CD14-positive monocyte (primary cell): ENCODE measurements at regions not wholly inside any gene's neighbourhood (a gene's known extent, or its start where the extent isn't known, plus 50 kb on each side); places are given as distances from the start of the nearest gene placed in this dataset.
"Not testable (repeated sequence)": the region's sequence is repeated elsewhere in the genome, so short reads cannot be mapped to it uniquely, and the experiment has no call there.

ENCODE experiments used
- DNase-seq, 3 donors: peaks; one replicate each; pipeline ENCODE4 v3.0.0-alpha.2; 2011 to 2022
- H2AFZ ChIP-seq: 2 replicates; pipeline ENCODE4 v1.6.0; 2012; ENCODE audit warnings: mild to moderate bottlenecking, low read depth, low read length, inconsistent platforms; ENCODE audit not compliant: insufficient read depth, poor library complexity, severe bottlenecking
- H3K27ac ChIP-seq, 2 donors: 1 replicate in 1 of 2; 2 replicates in 1 of 2; pipeline ENCODE4 v1.5.1; 2012 to 2013; ENCODE audit warnings: low read length in 2 of 2, control low read depth in 1 of 2, inconsistent platforms in 1 of 2, low read depth in 1 of 2, mild to moderate bottlenecking in 1 of 2
- H3K27me3 ChIP-seq, 2 donors: one replicate each; pipeline versions ENCODE4 v1.6.0 to v1.6.1; 2011 to 2013; ENCODE audit warnings: low read length in 2 of 2; ENCODE audit not compliant: control insufficient read depth in 2 of 2, insufficient read depth in 2 of 2
- H3K36me3 ChIP-seq, 2 donors: replicated peaks in 1 of 2; 1 replicate in 1 of 2; 2 replicates in 1 of 2; pipeline versions ENCODE4 v1.5.1 to v1.6.1; 2012 to 2013; ENCODE audit warnings: low read length in 2 of 2, control low read depth in 1 of 2, inconsistent platforms in 1 of 2, mild to moderate bottlenecking in 1 of 2; ENCODE audit not compliant: insufficient read depth in 2 of 2, control insufficient read depth in 1 of 2
- H3K4me1 ChIP-seq, 2 donors: 1 replicate in 1 of 2; 2 replicates in 1 of 2; pipeline versions ENCODE4 v1.5.1 to v1.6.1; 2012 to 2013; ENCODE audit warnings: low read length in 2 of 2, control low read depth in 1 of 2, inconsistent platforms in 1 of 2, mild to moderate bottlenecking in 1 of 2, moderate library complexity in 1 of 2; ENCODE audit not compliant: insufficient read depth in 2 of 2, control insufficient read depth in 1 of 2
- H3K4me2 ChIP-seq: replicated peaks from 2 replicates; pipeline ENCODE3; 2012; ENCODE audit warnings: low read length, moderate library complexity, mild to moderate bottlenecking; ENCODE audit not compliant: poor library complexity, severe bottlenecking; ENCODE audit errors: extremely low read depth
- H3K4me3 ChIP-seq, 3 experiments: fragments of 200-600 bp in 1 of 3; sonication (generic) in 1 of 3; replicated peaks in 1 of 3; 1 replicate in 2 of 3; 2 replicates in 1 of 3; pipeline ENCODE4 v1.5.1; 2011 to 2013; ENCODE audit warnings: low read length in 3 of 3, mild to moderate bottlenecking in 3 of 3, control low read depth in 2 of 3, low read depth in 2 of 3, inconsistent platforms in 1 of 3, moderate library complexity in 1 of 3
- H3K79me2 ChIP-seq: 2 replicates; pipeline ENCODE4 v1.6.0; 2012; ENCODE audit warnings: mild to moderate bottlenecking, control low read depth, inconsistent platforms, low read length, moderate library complexity; ENCODE audit not compliant: insufficient read depth
- H3K9ac ChIP-seq: 2 replicates; pipeline ENCODE4 v1.6.0; 2017; ENCODE audit warnings: low read length, mild to moderate bottlenecking; ENCODE audit not compliant: insufficient read depth, poor library complexity, severe bottlenecking
- H3K9me3 ChIP-seq, 2 donors: replicated peaks in 1 of 2; 1 replicate in 1 of 2; 2 replicates in 1 of 2; pipeline versions ENCODE4 v1.5.1 to v1.6.1; 2012 to 2013; ENCODE audit warnings: low read length in 2 of 2, control low read depth in 1 of 2; ENCODE audit not compliant: control insufficient read depth in 1 of 2, insufficient read depth in 1 of 2
- H4K20me1 ChIP-seq: 2 replicates; pipeline ENCODE4 v1.6.0; 2012; ENCODE audit warnings: mild to moderate bottlenecking, low read length, control low read depth, moderate library complexity; ENCODE audit not compliant: insufficient read depth
- H3K27ac Mint-ChIP-seq, 7 donors: one replicate each; pipeline ENCODE4 v1.8.0; 2020; ENCODE audit warnings: mild to moderate bottlenecking in 7 of 7, mixed read lengths in 7 of 7, moderate library complexity in 6 of 7, inconsistent platforms in 2 of 7
- H3K27me3 Mint-ChIP-seq, 3 donors: one replicate each; pipeline ENCODE4 v1.8.0; 2021 to 2022; ENCODE audit warnings: low read depth in 3 of 3, mild to moderate bottlenecking in 3 of 3, mixed read lengths in 3 of 3, moderate library complexity in 3 of 3, inconsistent platforms in 1 of 3
- H3K36me3 Mint-ChIP-seq, 2 donors: one replicate each; pipeline ENCODE4 v1.8.0; 2020; ENCODE audit warnings: mixed read lengths in 2 of 2, inconsistent platforms in 1 of 2, mild to moderate bottlenecking in 1 of 2
- H3K4me1 Mint-ChIP-seq: one replicate; pipeline ENCODE4 v1.8.0; 2020; ENCODE audit warnings: mild to moderate bottlenecking, mixed read lengths
- H3K4me3 Mint-ChIP-seq, 2 donors: one replicate each; pipeline ENCODE4 v1.8.0; 2020; ENCODE audit warnings: mild to moderate bottlenecking in 2 of 2, mixed read lengths in 2 of 2, moderate library complexity in 1 of 2
- H3K9me3 Mint-ChIP-seq, 7 donors: one replicate each; pipeline ENCODE4 v1.8.0; 2020 to 2022; ENCODE audit warnings: mixed read lengths in 7 of 7, mild to moderate bottlenecking in 6 of 7, moderate library complexity in 6 of 7, inconsistent platforms in 2 of 7
- CTCF ChIP-seq: fragments of 200-600 bp; IDR thresholded peaks from one replicate; pipeline ENCODE4 v1.8.0; 2022; ENCODE audit warnings: antibody characterized with exemption, mild to moderate bottlenecking
- whole genome bisulfite sequencing: methylation state at CpG from one replicate; pipeline ENCODE4 v1.1.5; 2013; ENCODE audit warnings: missing lambda C conversion rate; ENCODE audit not compliant: insufficient coverage; 5-methylcytosine and 5-hydroxymethylcytosine counted together
- intact Hi-C, 2 donors: fragments of 100-400 bp; cut with micrococcal nuclease; formaldehyde crosslinking; loops; one replicate each; pipeline versions ENCODE4 v1.15.0 to v1.15.1; 2023

GRCh38 chr13:108082481-108082880, 132.9 kb downstream of the LIG4 start:
- Histone ChIP-seq H3K9me3 (no peaks in the 10 kb centered on the region), H3K4me2 (no peak overlapping the region), H3K9ac (no peak overlapping the region), H3K4me3 (no peak overlapping the region), H3K79me2 (no peaks in the 10 kb centered on the region), H2AFZ (no peak overlapping the region), H3K27ac (no peak overlapping the region), H3K4me1 (no peaks in the 10 kb centered on the region), H3K36me3 (no peaks in the 10 kb centered on the region), H3K27me3 (no peaks in the 10 kb centered on the region), H4K20me1 (no peaks in the 10 kb centered on the region)
- H3K27me3 Mint-ChIP-seq = peaks cover 0 to 2% (median 0%) of the 10 kb centered on the region in 3 donors
- no peak overlapping the region for H3K4me3 Mint-ChIP-seq
- intact Hi-C loops = no loop called here
- no peaks in the 10 kb centered on the region for H3K36me3 Mint-ChIP-seq
- H3K27ac Mint-ChIP-seq = no peak overlapping the region
- H3K4me1 Mint-ChIP-seq = no peaks in the 10 kb centered on the region
- no peak for TF ChIP-seq CTCF
- DNase-seq = no peak
- no CpG with 5 or more reads among the region's 4 CpGs for WGBS
- peaks cover 0 to 10% (median 3%) of the 10 kb centered on the region in 7 donors for H3K9me3 Mint-ChIP-seq

GRCh38 chr13:108077284-108077683, 138.1 kb downstream of the LIG4 start:
- DNase-seq = no peak
- no CpG with 5 or more reads among the region's 1 CpG for WGBS
- TF ChIP-seq CTCF = no peak
- no peak overlapping the region for H3K27ac Mint-ChIP-seq
- Histone ChIP-seq H3K27ac (no peak overlapping the region), H4K20me1 (no peaks in the 10 kb centered on the region), H3K4me3 (no peak overlapping the region), H3K9me3 (peaks cover 17 to 19% of the 10 kb centered on the region in 2 donors), H3K9ac (no peak overlapping the region), H3K27me3 (no peaks in the 10 kb centered on the region), H3K79me2 (no peaks in the 10 kb centered on the region), H3K36me3 (no peaks in the 10 kb centered on the region), H3K4me2 (no peak overlapping the region), H2AFZ (no peak overlapping the region), H3K4me1 (no peaks in the 10 kb centered on the region)
- peaks cover 2 to 18% (median 11%) of the 10 kb centered on the region in 7 donors for H3K9me3 Mint-ChIP-seq
- no peaks in the 10 kb centered on the region for H3K36me3 Mint-ChIP-seq
- intact Hi-C loops = no loop called here
- H3K4me3 Mint-ChIP-seq = no peak overlapping the region
- H3K27me3 Mint-ChIP-seq = no peaks in the 10 kb centered on the region
- no peaks in the 10 kb centered on the region for H3K4me1 Mint-ChIP-seq

- H3K9me3 ChIP-seq = peaks cover 19 to 30% of the 10 kb centered on the region in 2 donors
- H3K4me3 ChIP-seq, H3K4me3 Mint-ChIP-seq, H3K4me1 Mint-ChIP-seq, H3K27me3 Mint-ChIP-seq, H3K36me3 ChIP-seq, H3K36me3 Mint-ChIP-seq, H2AFZ ChIP-seq, H3K4me1 ChIP-seq, H4K20me1 ChIP-seq, H3K79me2 ChIP-seq, intact Hi-C loops, H3K27ac Mint-ChIP-seq, DNase-seq, H3K27me3 ChIP-seq, H3K27ac ChIP-seq, H3K4me2 ChIP-seq, H3K9ac ChIP-seq: not testable (repeated sequence)
- peaks cover 8 to 21% (median 18%) of the 10 kb centered on the region in 7 donors for H3K9me3 Mint-ChIP-seq
- WGBS = no CpG with 5 or more reads among the region's 5 CpGs
These were observed 140.9 kb downstream of the LIG4 start for GRCh38 chr13:108074429-108074828.
